ENCODE measurements at regions not wholly inside any gene's neighbourhood (a gene's known extent, or its start where the extent isn't known, plus 50 kb on each side); places are given as distances from the start of the nearest gene placed in this dataset.

DNA sequence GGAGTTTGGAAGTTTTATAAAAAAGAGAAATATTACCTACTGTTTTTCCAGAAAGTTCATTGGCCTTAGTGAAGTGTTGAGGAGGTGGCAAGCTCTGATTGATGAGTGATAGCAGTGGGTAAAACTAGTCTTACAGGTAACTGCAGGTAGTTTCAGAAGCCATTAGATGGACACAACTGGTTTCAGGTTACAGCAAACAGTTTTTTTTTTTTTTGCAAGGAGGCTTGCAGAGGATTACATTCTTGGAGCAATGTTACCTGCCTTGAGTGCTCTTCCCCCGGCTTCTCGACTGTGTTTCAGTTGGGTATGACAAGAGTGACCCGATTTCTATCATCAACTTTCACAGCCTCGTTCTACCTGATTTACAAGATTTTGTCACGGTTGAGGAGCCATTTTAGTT, 333.4 kb downstream of the YTHDC2 start:
- DNase-seq (ENCODE audit: low read depth), result no peak
- in situ Hi-C loops (cut with HindIII; ENCODE audit: low pct_unique_long_range_greater_than_20kb, low sequenced_read_pairs), result no loop called here

DNA sequence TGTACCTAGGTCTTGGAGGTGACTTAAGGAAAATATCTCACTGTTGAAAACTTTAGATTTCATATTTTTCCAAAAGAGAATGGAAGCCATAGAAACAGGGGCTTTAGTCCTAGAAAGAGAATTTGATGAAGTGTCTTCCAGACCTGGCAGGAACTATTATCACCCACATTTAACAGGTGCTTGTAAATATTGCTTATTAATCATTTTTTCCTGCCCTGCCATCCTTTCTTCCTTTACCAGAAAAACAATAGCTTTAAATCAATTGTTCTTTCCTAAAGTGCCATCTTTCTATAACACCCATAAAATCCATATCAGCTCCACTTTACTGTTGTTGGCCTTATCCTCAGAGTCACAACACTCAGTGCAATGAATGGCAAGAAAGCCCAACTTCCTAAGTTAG, 350.9 kb downstream of the YTHDC2 start:
- in situ Hi-C loops (cut with HindIII; ENCODE audit: low pct_unique_long_range_greater_than_20kb, low sequenced_read_pairs), result no loop called here
- no peak for DNase-seq (ENCODE audit: low read depth)

DNA sequence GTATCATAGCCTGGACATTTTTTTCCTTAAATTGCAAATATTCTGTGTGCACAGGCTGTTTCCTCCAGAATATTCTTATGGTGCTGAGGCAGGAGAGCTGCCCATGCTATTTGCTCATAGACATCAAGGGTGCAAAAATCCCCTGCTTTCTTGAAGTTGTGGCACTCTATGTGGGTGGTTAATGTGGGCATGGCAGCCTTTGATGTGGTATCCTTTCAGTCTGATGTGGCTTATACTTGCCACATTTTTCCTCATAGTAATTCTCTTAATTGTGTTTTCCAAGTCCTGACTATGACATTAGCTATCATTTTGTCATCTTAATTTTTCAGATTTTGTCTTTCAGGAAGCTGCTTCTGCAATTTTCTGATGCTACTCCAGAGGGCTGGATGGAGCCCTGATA, 353.3 kb downstream of the YTHDC2 start:
- in situ Hi-C loops (cut with HindIII; ENCODE audit: low pct_unique_long_range_greater_than_20kb, low sequenced_read_pairs), result no loop called here
- DNase-seq (ENCODE audit: low read depth), result no peak

DNA sequence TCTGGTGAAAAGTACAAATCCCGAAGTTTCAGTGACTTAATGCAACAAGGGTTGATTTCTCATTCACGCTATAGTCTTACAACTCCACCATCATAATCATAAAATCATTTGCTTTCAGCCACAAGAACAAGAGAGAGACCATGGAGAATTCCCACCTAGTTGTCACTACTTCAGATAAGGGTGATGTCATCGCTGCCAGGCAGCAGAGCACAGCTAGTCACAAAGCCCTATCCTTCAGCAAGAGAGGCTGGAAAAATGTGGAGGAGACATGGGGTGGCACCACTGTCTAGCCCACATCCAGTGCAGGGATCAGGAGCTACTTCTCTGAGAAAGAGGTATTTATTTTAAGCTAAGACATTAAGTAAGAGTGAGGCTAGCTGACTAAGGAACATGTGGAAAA, 356.1 kb downstream of the YTHDC2 start:
- DNase-seq (ENCODE audit: low read depth), result no peak
- in situ Hi-C loops (cut with HindIII; ENCODE audit: low pct_unique_long_range_greater_than_20kb, low sequenced_read_pairs), result no loop called here

DNA sequence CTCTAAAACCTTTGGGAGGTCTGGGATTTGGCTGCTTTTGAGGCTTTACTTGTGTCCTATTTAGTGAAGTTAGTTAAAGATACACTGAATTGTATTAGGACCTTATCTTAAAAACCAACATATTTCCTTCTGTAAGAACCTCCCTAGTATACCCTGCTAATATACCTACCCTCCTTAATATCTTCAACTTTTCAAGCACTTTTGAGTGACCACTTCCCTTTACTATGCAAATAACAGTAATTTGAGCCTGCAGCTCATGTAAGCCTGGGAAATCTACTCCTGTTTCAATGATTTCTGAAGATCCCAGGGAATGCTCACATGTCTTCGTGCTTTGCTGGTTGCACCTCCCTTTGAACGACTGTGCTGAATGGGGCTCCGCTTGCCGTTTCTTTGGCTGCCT, 358.5 kb downstream of the YTHDC2 start:
- DNase-seq (ENCODE audit: low read depth), result no peak
- in situ Hi-C loops (cut with HindIII; ENCODE audit: low pct_unique_long_range_greater_than_20kb, low sequenced_read_pairs), result no loop called here

DNA sequence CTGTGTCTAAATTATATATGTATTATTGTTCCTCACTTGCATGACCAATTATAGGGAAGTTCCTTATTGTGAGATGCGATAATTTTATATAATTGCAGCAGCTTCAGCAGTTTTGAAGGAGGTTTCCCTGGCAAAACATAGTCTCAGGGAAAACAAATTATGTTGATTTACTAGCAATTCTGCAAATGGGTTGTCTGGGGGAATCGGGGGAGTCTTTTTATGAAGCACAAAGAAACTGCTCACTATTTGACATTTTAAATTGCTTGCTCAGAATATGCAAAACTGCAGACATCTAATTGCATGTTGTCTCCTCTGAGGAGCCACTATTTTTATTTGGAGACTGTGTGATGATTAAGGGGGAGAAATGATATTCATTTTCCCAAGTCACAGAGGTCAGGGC, 361.6 kb downstream of the YTHDC2 start:
- DNase-seq (ENCODE audit: low read depth), result no peak
- in situ Hi-C loops (cut with HindIII; ENCODE audit: low pct_unique_long_range_greater_than_20kb, low sequenced_read_pairs), result no loop called here

DNA sequence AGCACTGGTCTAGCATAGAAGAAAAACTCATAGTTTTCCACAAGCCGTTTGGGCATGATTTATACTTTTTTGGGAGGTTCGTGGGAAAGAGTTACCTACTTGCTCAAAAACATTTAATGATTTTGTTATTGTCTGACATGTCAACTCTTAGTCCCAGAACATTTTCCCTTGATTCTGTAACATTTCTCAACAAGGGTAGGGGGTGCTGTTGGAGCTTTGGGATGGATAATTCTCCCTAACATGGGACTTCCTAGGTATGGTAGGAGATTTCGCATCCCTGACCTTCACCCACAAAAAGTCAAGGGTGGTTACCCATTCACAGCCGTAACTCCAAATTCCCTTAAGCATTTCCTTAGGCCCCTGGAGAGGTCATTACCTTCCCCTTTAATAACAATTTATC, 378.0 kb downstream of the YTHDC2 start:
- in situ Hi-C loops (cut with HindIII; ENCODE audit: low pct_unique_long_range_greater_than_20kb, low sequenced_read_pairs), result no loop called here
- DNase-seq (ENCODE audit: low read depth), result no peak

DNA sequence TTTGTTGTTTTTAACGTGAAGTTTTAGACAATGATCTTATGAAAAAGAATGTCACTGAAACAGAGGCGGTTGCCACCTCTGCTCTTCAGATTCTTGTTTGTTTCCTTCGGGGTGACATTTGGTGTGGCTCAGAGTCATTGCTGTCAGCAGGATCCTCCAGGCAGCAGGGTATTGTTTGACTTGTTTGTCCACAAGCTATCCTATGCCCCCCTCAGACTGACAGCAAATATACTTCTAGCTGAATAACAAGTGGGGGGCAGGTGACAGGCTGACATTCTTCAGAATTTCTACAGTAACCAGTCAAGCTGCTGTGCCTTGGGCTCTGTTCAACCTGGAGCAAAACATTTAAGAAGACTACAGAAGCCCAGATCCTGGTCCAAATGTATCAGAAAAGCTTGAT, 383.3 kb downstream of the YTHDC2 start:
- no peak for DNase-seq (ENCODE audit: low read depth)
- in situ Hi-C loops (cut with HindIII; ENCODE audit: low pct_unique_long_range_greater_than_20kb, low sequenced_read_pairs), result no loop called here

DNA sequence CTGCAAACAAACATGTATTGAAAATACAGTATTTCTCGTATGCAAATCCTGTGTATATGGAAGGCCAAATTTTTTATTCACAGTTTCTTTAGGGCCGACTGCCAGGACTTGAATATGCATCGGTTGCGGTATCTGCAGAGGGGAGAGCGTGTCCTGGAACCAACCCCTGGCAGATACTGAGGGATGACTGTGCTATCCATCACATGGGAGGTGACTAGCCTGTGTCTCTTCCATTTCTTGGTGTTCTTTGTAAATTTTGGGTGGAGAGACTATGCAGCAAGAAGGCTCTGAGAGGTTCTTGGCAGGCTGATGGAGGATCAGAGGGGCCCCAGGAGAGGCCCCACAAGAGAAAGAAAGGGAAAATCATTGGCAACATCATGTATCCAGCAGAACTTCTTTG, 384.3 kb downstream of the YTHDC2 start:
- in situ Hi-C loops (cut with HindIII; ENCODE audit: low pct_unique_long_range_greater_than_20kb, low sequenced_read_pairs), result no loop called here
- DNase-seq (ENCODE audit: low read depth), result no peak

DNA sequence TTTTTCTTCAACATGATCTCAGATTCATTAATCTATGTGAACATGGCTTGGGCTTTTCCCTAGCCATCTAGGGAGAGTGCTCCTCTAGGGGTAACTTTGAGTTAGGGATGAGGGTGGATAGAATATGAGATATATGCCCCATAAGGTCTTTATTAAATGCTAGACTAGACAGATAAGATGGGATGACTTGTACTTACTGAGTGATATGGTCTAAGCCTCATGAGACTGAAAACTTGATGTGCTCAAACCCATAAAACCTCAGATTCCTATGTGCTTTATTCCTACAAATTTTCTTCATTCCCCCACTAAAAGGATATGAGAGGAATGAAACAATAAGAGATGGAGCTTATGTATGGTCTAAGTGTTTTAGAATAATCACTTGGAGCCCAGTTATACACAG, 386.6 kb downstream of the YTHDC2 start:
- no peak for DNase-seq (ENCODE audit: low read depth)
- in situ Hi-C loops (cut with HindIII; ENCODE audit: low pct_unique_long_range_greater_than_20kb, low sequenced_read_pairs), result no loop called here

DNA sequence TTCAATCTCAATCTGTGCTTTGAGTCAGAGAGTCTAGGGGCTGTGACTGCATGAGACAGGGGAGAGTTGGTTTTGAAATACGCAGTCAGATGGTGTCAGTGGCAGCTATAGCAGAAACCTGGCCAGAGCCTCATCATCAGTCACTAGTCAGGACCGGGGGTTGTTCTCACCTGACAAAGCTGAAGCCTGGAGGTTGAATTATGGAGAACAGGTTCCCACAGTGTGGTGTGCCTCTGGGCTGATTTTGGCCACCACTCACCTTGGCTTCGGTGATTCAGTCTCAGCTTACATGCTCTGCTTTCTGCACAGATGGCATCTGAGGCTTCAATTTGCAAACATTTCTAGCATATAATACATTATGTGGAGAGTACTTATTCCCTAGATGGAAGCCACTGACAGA, 387.3 kb downstream of the YTHDC2 start:
- in situ Hi-C loops (cut with HindIII; ENCODE audit: low pct_unique_long_range_greater_than_20kb, low sequenced_read_pairs), result no loop called here
- no peak for DNase-seq (ENCODE audit: low read depth)

DNA sequence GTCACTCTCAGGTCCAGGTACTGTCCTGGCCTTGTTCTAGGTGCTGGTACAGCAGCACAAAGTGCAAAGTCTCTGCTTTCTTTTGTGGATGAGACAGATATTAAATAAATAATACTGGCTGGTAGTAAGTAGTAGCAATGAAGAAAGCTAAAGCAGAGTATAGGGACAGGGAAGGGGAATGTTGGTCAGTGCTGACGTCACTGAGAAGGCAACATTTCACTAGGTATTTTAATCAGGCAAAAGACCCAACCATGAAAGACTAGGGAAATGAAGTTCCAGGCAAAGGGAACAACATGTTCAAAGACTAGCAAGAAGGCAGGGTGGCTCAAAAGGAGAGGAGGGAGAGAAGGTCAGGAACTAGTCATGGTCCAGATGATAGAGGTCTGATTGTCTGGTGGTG, 388.2 kb downstream of the YTHDC2 start:
- no peak for DNase-seq (ENCODE audit: low read depth)
- in situ Hi-C loops (cut with HindIII; ENCODE audit: low pct_unique_long_range_greater_than_20kb, low sequenced_read_pairs), result no loop called here

DNA sequence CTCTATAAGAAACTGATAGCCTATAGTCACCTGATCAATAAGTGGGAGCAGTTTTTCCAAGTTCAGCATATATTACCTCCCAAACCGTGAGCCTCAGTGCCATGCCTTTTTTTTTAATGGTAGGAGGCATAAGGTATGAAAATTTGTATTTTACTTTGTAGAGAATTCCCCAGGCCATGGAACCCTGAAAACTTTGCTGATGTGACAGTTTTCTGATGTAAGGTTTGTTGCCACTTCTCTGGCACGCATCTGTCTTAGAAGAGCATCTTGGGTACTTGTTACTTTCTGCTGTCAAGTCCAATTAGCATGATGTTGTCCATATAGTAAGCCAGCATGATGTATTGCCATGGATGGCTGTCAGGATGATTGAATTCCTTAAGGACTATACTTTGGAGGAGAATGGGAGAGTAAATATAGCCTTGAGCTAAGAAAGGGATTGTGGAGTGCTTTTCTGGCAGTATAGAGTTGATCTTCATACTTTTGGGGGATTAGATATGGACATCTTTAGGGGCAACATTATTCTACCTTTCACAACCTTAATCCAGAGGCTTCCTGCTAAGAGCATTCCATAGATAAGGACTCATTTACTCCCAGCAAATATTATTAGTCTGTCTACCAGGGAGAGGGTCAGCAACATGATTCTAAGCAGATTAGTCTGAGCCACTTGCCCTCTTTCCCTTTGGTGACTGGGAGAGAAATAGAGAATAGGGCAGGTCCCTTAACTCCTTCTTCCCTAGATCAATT, 389.6 kb downstream of the YTHDC2 start:
- no peak for DNase-seq (ENCODE audit: low read depth)
- in situ Hi-C loops (cut with HindIII; ENCODE audit: low pct_unique_long_range_greater_than_20kb, low sequenced_read_pairs), result no loop called here

DNA sequence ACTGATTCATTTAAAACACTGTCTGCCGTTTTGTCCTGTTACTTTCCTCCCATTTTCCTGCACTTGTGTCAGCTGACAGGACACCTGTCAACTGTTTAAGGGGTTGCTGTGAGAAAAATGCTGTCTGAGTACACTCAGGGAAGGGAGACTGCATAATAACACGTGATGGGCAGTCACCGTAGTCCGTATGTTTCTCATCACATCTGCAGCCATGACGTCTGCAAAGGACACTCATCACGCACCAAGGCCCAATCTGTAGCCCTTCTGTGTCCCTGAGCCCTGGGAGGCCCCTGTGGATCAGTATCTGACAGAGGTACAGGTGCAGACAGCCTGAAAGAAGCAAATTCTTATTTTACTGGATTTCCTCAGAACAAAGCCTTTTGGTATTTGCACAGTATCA, 396.3 kb downstream of the YTHDC2 start:
- no peak for DNase-seq (ENCODE audit: low read depth)
- in situ Hi-C loops (cut with HindIII; ENCODE audit: low pct_unique_long_range_greater_than_20kb, low sequenced_read_pairs), result no loop called here

DNA sequence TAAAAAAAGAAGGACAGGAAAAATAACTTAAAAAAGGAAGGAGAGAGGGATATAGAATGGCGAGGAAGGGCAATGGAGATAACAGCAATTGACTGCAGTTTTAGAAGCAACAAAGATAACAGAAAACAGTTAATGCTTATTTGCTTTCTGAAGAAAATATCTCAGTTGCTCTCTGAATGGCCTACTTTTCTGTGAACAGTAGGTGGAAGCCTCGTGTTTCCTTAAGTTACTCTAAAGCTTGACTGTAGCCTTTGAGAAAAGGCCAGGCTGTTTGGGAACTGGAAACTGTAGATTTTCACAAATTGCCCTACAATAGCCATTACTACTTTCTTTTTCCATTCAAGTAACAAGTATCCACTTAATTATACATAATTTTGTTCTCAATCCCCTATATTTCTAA, 404.5 kb downstream of the YTHDC2 start:
- in situ Hi-C loops (cut with HindIII; ENCODE audit: low pct_unique_long_range_greater_than_20kb, low sequenced_read_pairs), result no loop called here
- DNase-seq (ENCODE audit: low read depth), result no peak

DNA sequence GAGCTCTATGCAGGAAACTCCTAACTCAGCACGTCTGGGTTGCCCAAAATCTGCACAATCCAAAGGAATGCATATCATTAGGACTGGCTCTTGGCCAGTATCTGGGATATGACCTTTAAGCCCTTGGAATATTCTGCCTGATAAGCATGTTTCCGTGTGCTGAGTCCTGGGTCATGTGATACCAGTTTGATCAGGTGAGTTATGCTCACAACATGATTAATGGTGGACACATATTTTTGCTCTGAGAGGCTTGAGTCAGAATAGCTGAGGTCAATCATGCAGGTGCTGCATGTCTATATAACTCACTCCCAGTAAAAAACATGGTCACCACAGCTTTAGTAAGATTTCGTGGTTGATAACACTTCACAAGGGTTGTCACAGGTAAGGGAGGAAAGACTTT, 408.8 kb downstream of the YTHDC2 start:
- peak; percentile 1 for DNase-seq (ENCODE audit: low read depth)
- in situ Hi-C loops (cut with HindIII; ENCODE audit: low pct_unique_long_range_greater_than_20kb, low sequenced_read_pairs), result no loop called here

DNA sequence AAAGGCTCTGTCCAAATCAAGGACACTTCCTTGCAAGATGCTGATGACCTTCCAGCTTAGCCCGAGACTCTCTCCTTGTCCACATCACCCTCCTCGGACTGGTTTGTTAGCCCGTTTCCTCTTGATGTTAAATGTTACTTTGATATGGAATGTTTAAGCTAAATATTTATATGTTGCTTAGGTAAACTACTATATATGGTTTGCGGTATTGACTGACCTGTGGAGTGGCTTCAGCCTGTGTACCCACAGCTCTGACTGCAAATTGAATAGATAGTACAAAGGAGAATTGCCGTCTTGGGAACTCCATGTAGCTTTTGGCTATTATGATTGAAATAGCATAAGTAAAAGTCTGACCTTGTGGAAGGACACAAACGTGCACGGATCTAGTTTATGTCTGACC, 422.0 kb downstream of the YTHDC2 start:
- DNase-seq (ENCODE audit: low read depth), result no peak
- in situ Hi-C loops (cut with HindIII; ENCODE audit: low pct_unique_long_range_greater_than_20kb, low sequenced_read_pairs), result no loop called here

DNA sequence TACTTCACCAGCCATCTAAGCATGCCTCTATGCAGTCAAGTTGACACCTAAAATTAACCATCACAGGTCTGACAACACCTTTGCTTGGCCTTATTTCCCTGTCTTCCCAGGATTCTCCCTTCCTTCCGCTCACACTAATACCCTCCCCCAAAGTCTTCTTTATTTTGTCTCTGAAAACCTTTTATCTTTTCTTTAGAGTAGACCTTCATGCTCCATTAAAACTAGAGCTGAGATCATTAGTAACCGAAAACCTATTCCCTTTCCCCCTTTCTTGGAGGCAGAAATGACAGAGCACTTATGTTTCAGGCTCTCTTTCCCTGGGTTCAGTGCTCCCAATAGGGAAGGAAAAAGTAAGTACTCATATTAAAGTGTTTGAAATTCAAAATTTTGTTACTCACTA, 423.8 kb downstream of the YTHDC2 start:
- in situ Hi-C loops (cut with HindIII; ENCODE audit: low pct_unique_long_range_greater_than_20kb, low sequenced_read_pairs), result no loop called here

DNA sequence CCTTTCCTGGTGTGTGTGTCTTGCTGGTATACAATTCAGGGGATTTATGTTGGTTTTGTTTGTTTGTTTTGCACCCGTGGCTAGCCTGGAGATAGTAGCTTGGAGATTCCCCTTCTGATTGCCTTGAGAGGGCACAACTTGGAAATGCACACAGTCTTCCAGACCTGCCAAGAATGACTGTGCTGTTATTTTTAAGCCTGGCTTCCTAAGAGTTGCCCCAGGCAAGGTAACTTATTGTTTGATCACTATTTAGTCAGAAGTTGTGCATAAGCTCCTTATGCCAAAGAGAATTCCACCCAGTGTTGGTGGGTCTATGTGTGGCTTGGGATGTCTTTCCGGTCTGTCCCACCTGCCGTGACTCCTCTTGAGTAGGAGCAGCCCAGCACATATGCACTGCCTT, 421.9 kb upstream of the KCNN2 start:
- in situ Hi-C loops (cut with HindIII; ENCODE audit: low pct_unique_long_range_greater_than_20kb, low sequenced_read_pairs), result no loop called here

More for the DNA sequence above, 423.8 kb downstream of the YTHDC2 start:
- DNase-seq (ENCODE audit: low read depth), result no peak

DNA sequence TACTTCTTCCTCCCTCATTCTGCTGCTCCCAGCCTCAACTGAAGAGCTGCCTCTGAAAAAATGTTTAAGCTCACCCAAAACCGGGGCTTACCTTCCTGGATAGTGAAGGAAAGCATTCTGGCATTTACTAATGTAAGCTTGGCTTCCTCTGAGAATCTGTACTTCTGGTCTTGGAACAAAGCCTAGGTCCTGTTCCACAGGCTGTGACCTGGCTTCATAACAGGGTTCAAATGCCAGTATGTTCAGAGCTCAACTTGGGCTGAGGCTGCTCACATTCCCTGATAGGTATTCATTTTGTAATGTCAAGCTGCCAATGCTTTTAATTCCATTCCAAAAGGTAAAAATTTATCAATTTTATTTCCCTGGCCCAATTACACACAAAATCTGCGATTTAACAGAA, 411.7 kb upstream of the KCNN2 start:
- no peak for DNase-seq (ENCODE audit: low read depth)
- in situ Hi-C loops (cut with HindIII; ENCODE audit: low pct_unique_long_range_greater_than_20kb, low sequenced_read_pairs), result no loop called here

More for the DNA sequence above, 421.9 kb upstream of the KCNN2 start:
- no peak for DNase-seq (ENCODE audit: low read depth)

DNA sequence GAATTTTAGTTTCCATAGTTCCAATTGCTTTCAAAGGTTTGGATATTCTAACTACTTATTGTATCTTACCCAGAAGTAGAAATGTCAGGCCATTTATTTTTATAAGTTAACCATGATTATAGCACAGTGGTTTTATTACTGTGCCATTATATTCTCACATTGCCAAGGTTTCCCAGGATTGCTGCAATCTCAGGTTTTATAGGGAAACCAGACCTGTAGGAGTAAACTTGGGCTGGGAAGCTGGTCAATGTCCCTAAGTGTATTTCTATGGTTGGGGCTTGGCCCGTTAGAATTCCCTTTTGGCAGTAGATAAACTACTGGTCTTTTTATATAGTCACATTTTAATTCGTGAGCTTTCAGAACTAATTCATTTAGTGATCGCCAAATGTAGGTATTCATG, 396.6 kb upstream of the KCNN2 start:
- no peak for DNase-seq (ENCODE audit: low read depth)
- in situ Hi-C loops (cut with HindIII; ENCODE audit: low pct_unique_long_range_greater_than_20kb, low sequenced_read_pairs), result no loop called here

All from Caki2 (cell line).